ENCODE measurements at regions not wholly inside any gene's neighbourhood (a gene's known extent, or its start where the extent isn't known, plus 50 kb on each side); places are given as distances from the start of the nearest gene placed in this dataset.
"Not testable (repeated sequence)": the region's sequence is repeated elsewhere in the genome, so short reads cannot be mapped to it uniquely, and the experiment has no call there.

GRCh38 chr19:34620134-34620533, 56.8 kb downstream of the SCGB2B2 start:
- H3K4me2 ChIP-seq (ENCODE audit: low read length); ATAC-seq; H3K79me2 ChIP-seq (ENCODE audit: low read length); H2AFZ ChIP-seq (ENCODE audit: low read length); DNase-seq; H3K36me3 ChIP-seq (ENCODE audit: low read depth, low read length); H3K9ac ChIP-seq (ENCODE audit: low read length); BruUV-seq (replicated peaks); POLR2A ChIA-PET (ENCODE audit: unreplicated experiment); H3K27ac ChIP-seq (ENCODE audit: low read length); intact Hi-C loops (cut with micrococcal nuclease); H4K20me1 ChIP-seq (ENCODE audit: low read length); H3K4me1 ChIP-seq (ENCODE audit: insufficient read depth, low read length); H3K9me3 ChIP-seq (ENCODE audit: low read length); H3K4me3 ChIP-seq (ENCODE audit: low read length); H3K9me2 ChIP-seq (replicated peaks; ENCODE audit: low read length); CTCF ChIA-PET; H3K27me3 ChIP-seq (ENCODE audit: low read length); H3F3A ChIP-seq (ENCODE audit: low read length, unreplicated experiment): not testable (repeated sequence)

- TF ChIP-seq EZH2phosphoT487 (IDR thresholded peaks at IDR 0.05; ENCODE audit: borderline replicate concordance, low read length) (no peak), EZH2 (IDR thresholded peaks at IDR 0.05; ENCODE audit: low read length, unreplicated experiment) (no peak), CTCF (conservative IDR thresholded peaks at IDR 0.05; ENCODE audit: low read depth, low read length) (no peak)
- H3K27me3 ChIP-seq (ENCODE audit: low read length) = no peaks in the 10 kb centered on the region
- no peak overlapping the region for H3K4me3 ChIP-seq (ENCODE audit: low read length)
- no peak overlapping the region for H2AFZ ChIP-seq (ENCODE audit: low read length)
- no peaks in the 10 kb centered on the region for H3K9me3 ChIP-seq (ENCODE audit: low read length)
- H3K36me3 ChIP-seq (ENCODE audit: low read depth, low read length) = no peaks in the 10 kb centered on the region
- H3F3A ChIP-seq (ENCODE audit: low read length, unreplicated experiment) = no peaks in the 10 kb centered on the region
- ChIA-PET POLR2A (ENCODE audit: unreplicated experiment) (no interaction called here), CTCF (no interaction called here)
- H3K4me2 ChIP-seq (ENCODE audit: low read length) = no peak overlapping the region
- no peak for ATAC-seq
- no peaks in the 10 kb centered on the region for H3K79me2 ChIP-seq (ENCODE audit: low read length)
- H3K4me1 ChIP-seq (ENCODE audit: insufficient read depth, low read length) = no peaks in the 10 kb centered on the region
- no peak overlapping the region for H3K27ac ChIP-seq (ENCODE audit: low read length)
- intact Hi-C loops (cut with micrococcal nuclease) = no loop called here
- H4K20me1 ChIP-seq (ENCODE audit: low read length) = no peaks in the 10 kb centered on the region
- H3K9me2 ChIP-seq (replicated peaks; ENCODE audit: low read length) = no peaks in the 10 kb centered on the region
- no peak for DNase-seq
- H3K9ac ChIP-seq (ENCODE audit: low read length) = no peak overlapping the region
- BruUV-seq (replicated peaks) = no TSS peak
Observed at GRCh38 chr19:34618410-34618809, 58.5 kb downstream of the SCGB2B2 start.

GRCh38 chr19:34617996-34618395, 59.0 kb downstream of the SCGB2B2 start:
- H2AFZ ChIP-seq (ENCODE audit: low read length); DNase-seq; H3K79me2 ChIP-seq (ENCODE audit: low read length); ATAC-seq; H3K27ac ChIP-seq (ENCODE audit: low read length); H3K4me2 ChIP-seq (ENCODE audit: low read length); H3F3A ChIP-seq (ENCODE audit: low read length, unreplicated experiment); intact Hi-C loops (cut with micrococcal nuclease); CTCF ChIA-PET; H3K9me2 ChIP-seq (replicated peaks; ENCODE audit: low read length); H3K9me3 ChIP-seq (ENCODE audit: low read length); BruUV-seq (replicated peaks); H3K4me1 ChIP-seq (ENCODE audit: insufficient read depth, low read length); H3K4me3 ChIP-seq (ENCODE audit: low read length); H3K9ac ChIP-seq (ENCODE audit: low read length); H3K36me3 ChIP-seq (ENCODE audit: low read depth, low read length); H3K27me3 ChIP-seq (ENCODE audit: low read length); POLR2A ChIA-PET (ENCODE audit: unreplicated experiment); H4K20me1 ChIP-seq (ENCODE audit: low read length): not testable (repeated sequence)

- Histone ChIP-seq H3K4me2 (ENCODE audit: low read length) (no peak overlapping the region), H3F3A (ENCODE audit: low read length, unreplicated experiment) (no peaks in the 10 kb centered on the region), H3K4me1 (ENCODE audit: insufficient read depth, low read length) (no peaks in the 10 kb centered on the region), H3K27ac (ENCODE audit: low read length) (no peak overlapping the region), H3K27me3 (ENCODE audit: low read length) (no peaks in the 10 kb centered on the region), H3K79me2 (ENCODE audit: low read length) (no peaks in the 10 kb centered on the region), H3K9me2 (replicated peaks; ENCODE audit: low read length) (no peaks in the 10 kb centered on the region), H3K9me3 (ENCODE audit: low read length) (no peaks in the 10 kb centered on the region), H4K20me1 (ENCODE audit: low read length) (no peaks in the 10 kb centered on the region), H2AFZ (ENCODE audit: low read length) (no peak overlapping the region), H3K4me3 (ENCODE audit: low read length) (no peak overlapping the region), H3K36me3 (ENCODE audit: low read depth, low read length) (no peaks in the 10 kb centered on the region), H3K9ac (ENCODE audit: low read length) (no peak overlapping the region)
- no peak for TF ChIP-seq EZH2phosphoT487 (IDR thresholded peaks at IDR 0.05; ENCODE audit: borderline replicate concordance, low read length)
- TF ChIP-seq EZH2 (IDR thresholded peaks at IDR 0.05; ENCODE audit: low read length, unreplicated experiment) = no peak
- no peak for TF ChIP-seq CTCF (conservative IDR thresholded peaks at IDR 0.05; ENCODE audit: low read depth, low read length)
- ATAC-seq (no peak), DNase-seq (no peak)
- ChIA-PET POLR2A (ENCODE audit: unreplicated experiment) (no interaction called here), CTCF (no interaction called here)
- intact Hi-C loops (cut with micrococcal nuclease) = no loop called here
- no TSS peak for BruUV-seq (replicated peaks)
Observed at GRCh38 chr19:34603003-34603402, 74.0 kb downstream of the SCGB2B2 start.

Measured in PC-3 (cell line).